MG63 (cell line): ENCODE measurements at regions not wholly inside any gene's neighbourhood (a gene's known extent, or its start where the extent isn't known, plus 50 kb on each side); places are given as distances from the start of the nearest gene placed in this dataset.
A peak's percentile ranks its signal among the peaks of the same experiment; 100 is the strongest.
"Not testable (repeated sequence)": the region's sequence is repeated elsewhere in the genome, so short reads cannot be mapped to it uniquely, and the experiment has no call there.

Experiments
- DNase-seq: peaks from one replicate; pipeline ENCODE4 v3.0.0-alpha.2; 2020
- H3K27me3 ChIP-seq: fragments of 250-450 bp; sonication (Bioruptor Pico); 2 replicates; pipeline ENCODE4 v1.5.1; 2020; ENCODE audit warnings: mild to moderate bottlenecking, moderate library complexity
- H3K36me3 ChIP-seq: fragments of 250-450 bp; sonication (Bioruptor Pico); 2 replicates; pipeline ENCODE4 v1.5.1; 2020; ENCODE audit warnings: mild to moderate bottlenecking, moderate library complexity
- H3K4me3 ChIP-seq: fragments of 250-450 bp; sonication (Bioruptor Pico); 2 replicates; pipeline ENCODE4 v1.5.1; 2020; ENCODE audit warnings: mild to moderate bottlenecking, moderate library complexity
- H3K9me3 ChIP-seq: fragments of 250-450 bp; sonication (Bioruptor Pico); 2 replicates; pipeline ENCODE4 v1.5.1; 2020; ENCODE audit warnings: mild to moderate bottlenecking, moderate library complexity

DNA sequence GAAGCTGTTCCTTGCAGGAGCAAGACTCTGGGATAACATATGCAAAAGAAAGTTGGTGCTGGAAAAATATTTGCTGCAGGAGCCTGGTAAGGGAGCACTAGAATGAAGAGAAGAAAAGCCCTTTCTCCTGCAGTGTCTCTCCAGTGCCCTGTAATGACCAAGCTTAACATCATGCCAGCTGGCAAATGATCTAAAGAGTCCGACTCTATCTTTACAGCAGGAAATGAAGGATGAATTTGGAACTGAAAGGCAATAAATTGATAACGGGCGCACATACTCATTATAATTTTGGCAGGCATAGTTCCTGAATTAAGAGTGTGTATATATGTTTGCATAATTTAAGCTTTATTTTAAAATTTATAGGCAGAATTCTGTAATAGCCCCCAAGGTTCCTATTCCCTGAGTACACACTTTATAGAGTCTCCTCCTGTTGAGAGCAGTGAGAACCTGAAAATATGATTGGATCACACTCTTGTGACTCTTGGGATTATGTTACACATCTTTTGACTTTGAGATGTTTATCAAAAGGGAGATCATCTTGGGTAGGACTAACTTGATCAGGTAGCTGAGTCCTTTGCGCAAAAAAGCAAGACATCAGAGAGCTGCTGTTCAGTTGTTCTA lies 299.0 kb upstream of the MBL2 start:
- Histone ChIP-seq H3K36me3 (no peaks in the 10 kb centered on the region), H3K27me3 (no peaks in the 10 kb centered on the region), H3K4me3 (no peak overlapping the region), H3K9me3 (no peaks in the 10 kb centered on the region)
- no peak for DNase-seq

DNA sequence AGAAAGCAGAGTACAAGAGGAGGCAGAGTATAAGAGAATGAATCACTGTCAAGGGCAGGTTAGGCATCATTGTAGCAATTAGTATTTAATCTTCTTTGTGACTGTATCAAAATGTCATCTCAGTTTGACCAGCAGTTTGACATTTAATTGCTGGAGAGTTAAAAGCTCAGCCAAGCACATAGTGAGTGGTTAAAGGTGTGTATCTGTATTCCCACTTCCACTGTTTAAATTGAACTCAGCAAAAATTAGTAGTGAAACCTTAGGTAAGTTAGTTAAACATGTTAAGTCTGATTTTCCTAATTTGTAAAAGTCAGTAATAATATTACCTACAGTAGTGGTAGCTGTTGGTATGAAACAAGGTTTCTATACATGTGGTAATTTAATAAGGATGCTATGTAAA lies 296.4 kb upstream of the MBL2 start:
- H3K4me3 ChIP-seq: no peak overlapping the region
- no peaks in the 10 kb centered on the region for H3K9me3 ChIP-seq
- H3K27me3 ChIP-seq: no peaks in the 10 kb centered on the region
- DNase-seq: no peak
- no peaks in the 10 kb centered on the region for H3K36me3 ChIP-seq

DNA sequence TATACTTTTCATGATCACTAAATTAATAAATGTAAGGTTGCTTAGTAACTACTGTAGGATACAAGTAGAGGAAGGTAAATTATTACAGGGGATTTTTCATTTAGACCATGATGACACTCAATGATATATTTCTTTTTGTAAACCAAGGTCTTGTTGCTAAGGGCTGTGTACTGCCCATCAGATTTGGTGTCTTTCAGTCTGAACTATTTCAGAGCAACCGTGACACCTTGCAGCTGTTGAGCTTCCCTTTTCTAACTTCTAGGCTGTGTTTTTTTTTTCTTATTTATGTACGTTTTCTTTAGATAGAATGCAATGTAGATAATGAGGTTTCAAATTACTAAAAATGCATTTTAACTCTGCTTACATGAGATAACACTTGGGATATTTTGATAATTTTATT lies 292.0 kb upstream of the MBL2 start:
- no peaks in the 10 kb centered on the region for H3K9me3 ChIP-seq
- no peak overlapping the region for H3K4me3 ChIP-seq
- no peaks in the 10 kb centered on the region for H3K27me3 ChIP-seq
- H3K36me3 ChIP-seq: no peaks in the 10 kb centered on the region
- no peak for DNase-seq

DNA sequence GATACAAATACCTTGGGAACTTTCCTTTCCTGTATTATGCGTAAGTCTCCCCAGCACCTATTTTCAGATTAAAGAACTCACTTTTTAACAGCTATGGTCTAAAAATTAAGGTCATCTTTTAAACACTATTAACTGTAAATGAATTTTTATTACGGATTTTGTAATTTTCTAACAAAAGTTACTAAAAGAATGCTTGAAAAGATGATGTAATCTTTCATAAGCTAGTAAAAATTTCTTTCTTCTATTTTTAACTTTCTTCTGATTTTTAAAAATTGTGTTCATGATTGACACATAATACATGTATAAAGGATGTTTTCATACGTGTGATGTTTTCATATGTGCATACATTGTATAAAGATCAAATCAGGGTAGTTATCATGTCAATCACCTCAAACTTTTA lies 291.2 kb upstream of the MBL2 start:
- Histone ChIP-seq H3K4me3 (no peak overlapping the region), H3K27me3 (no peaks in the 10 kb centered on the region), H3K9me3 (no peaks in the 10 kb centered on the region), H3K36me3 (no peaks in the 10 kb centered on the region)
- DNase-seq: no peak

DNA sequence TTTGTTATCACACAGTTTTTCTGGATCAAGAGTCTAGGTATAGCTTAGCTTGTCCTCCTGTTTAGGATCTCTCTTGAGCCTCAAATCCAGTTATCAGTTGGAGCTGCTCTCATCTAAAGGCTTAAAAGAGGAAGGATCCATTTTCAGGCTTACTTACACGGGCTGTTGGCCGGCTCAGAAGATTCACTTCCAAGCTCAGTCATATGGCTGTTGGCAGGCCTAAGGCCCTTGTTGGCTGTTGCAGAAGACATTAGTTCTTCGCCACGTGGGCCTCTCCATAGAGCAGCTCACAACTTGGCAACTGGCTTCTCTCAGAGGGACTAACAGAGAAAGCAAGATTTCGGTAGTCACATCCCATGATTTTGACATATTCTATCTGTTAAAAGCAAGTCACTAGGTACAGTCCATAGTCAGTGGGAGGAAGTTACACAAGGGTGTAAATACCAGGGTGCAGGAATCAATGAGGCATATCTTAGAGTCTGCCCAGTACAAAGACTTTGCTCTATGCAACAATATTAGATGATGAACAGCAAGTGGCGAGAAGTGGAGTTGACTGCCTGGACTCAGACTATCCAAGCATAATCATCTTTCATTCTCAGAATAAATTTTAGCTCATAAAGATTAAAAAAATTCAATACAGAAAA lies 280.1 kb upstream of the MBL2 start:
- DNase-seq: no peak
- 0 out of 2 replicates have a peak, but pooled peaks cover 4% of the 10 kb centered on the region for H3K27me3 ChIP-seq
- no peak overlapping the region for H3K4me3 ChIP-seq
- no peaks in the 10 kb centered on the region for H3K36me3 ChIP-seq
- H3K9me3 ChIP-seq: no peaks in the 10 kb centered on the region

DNA sequence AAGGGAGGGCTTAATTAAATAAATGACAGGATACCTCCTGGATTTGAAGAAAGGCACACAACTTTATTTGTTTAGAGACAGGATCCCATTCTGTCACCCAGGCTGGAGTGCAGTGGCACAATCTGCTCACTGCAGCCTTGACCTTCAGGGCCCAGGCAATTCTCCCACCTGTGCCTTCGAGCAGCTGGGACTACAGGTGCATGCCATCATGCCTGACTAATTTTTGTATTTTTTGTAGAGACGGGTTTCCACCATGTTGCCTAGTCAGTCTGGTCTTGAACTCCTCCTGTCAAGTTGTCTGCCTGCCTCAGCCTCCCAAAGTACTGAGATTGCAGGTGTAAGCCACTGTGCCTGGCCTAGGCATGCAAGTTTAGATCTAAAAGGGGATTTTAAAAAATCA lies 272.7 kb upstream of the MBL2 start:
- H3K36me3 ChIP-seq: no peaks in the 10 kb centered on the region
- no peaks in the 10 kb centered on the region for H3K27me3 ChIP-seq
- H3K9me3 ChIP-seq: no peaks in the 10 kb centered on the region
- no peak overlapping the region for H3K4me3 ChIP-seq
- DNase-seq: no peak

DNA sequence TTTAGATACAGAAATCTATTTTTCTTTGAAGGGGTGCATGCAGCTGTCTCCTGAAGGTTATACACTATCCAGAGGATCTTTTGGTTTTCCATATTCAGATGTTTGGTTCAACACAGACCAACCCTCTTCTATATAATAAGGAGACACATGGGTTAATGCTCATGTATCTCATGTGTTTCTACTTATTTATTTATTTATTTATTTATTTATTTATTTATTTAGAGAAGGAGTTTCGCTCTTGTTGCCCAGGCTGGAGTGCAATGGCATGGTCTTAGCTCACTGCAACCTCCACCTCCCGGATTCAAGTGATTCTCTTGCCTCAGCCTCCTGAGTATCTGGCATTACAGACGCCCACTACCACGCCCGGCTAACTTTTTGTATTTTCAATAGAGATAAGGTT lies 263.2 kb upstream of the MBL2 start:
- H3K36me3 ChIP-seq, H3K27me3 ChIP-seq, DNase-seq, H3K4me3 ChIP-seq, H3K9me3 ChIP-seq: not testable (repeated sequence)

DNA sequence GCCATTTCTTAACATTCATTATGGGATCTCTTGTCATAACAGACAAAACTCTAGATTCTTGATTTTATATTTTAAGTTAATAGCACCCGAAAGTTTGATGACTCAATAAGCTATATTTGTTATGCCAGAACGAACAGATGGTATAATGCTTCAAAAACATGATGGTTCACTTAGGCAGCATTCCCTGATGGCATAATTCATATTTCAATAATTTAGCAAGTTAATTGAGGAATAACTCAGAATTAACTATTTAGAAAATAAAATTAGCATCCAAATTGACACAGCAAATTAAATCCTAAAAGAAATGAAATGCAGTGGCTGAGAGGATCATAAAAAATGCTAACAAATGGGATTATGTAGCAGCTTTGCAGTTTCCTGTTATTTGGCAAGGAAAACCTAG lies 260.8 kb upstream of the MBL2 start:
- Histone ChIP-seq H3K9me3 (no peaks in the 10 kb centered on the region), H3K4me3 (no peak overlapping the region), H3K27me3 (no peaks in the 10 kb centered on the region), H3K36me3 (no peaks in the 10 kb centered on the region)
- DNase-seq: no peak

DNA sequence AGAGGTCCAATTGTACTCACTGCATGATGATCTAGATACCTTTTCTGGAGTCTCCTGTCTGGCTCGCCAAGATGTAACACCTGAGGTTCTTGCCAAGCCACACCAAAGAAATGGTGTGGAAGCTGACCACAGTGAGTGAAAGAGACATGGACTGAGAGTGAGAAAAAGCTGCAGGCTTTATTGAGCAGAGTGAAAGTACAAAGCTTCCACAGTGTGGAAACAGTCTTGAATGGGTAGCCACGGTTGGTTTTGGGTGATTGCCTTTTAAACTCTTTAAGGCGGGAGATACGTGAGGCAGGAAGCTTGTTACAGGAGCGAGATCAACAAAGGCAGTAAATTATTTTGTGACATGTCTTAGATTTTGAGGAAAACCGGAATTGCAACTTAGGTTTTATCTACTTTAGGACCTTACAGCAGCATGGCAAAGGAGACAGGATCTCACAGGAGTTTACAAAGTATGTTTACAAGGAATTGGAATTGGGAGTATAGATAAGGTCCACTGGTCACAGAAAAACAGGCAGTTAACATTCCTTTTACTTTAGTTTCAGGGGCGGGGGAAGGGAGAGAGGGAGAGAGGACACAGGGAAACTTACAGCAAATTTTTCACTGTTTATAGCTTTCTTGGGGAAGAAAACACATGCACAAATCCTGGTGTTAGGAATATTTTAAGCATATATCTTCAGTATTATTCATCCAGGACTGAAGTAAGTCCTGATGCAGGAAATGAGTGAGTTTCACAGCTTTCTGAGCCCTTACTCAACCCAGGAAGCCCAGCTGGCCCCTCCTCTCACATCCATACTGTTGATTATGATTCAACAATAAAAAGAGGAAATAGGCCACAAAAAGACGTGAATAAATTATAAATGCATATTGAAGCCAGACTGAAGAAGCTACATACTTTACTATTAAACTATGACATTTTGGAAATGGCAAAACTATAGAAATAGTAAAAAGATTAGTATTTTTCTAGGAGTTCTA lies 257.6 kb upstream of the MBL2 start:
- not testable (repeated sequence) for H3K27me3 ChIP-seq, H3K9me3 ChIP-seq, H3K4me3 ChIP-seq, H3K36me3 ChIP-seq
- peak; percentile 52 for DNase-seq

DNA sequence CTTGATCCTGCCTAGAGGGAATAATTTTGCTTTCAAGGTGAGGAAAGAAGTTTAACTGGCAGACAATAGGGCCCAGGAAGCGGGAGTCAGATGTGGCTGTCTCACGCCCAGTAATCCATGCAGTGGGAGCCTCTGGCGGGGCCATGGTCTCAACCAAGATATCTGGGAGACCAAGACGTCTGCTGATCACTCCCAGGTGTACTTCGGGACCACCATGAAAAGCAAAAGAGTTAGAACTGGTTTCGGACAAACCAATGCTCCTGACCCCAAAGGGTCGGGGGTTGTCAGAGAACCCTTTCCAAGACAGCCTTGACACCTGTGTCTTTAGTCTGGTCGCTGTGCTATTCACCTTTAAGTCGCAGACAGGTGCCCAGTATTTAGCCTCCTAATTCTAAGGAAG lies 256.9 kb upstream of the MBL2 start:
- H3K36me3 ChIP-seq: no peaks in the 10 kb centered on the region
- DNase-seq: no peak
- no peaks in the 10 kb centered on the region for H3K9me3 ChIP-seq
- no peak overlapping the region for H3K4me3 ChIP-seq
- no peaks in the 10 kb centered on the region for H3K27me3 ChIP-seq

DNA sequence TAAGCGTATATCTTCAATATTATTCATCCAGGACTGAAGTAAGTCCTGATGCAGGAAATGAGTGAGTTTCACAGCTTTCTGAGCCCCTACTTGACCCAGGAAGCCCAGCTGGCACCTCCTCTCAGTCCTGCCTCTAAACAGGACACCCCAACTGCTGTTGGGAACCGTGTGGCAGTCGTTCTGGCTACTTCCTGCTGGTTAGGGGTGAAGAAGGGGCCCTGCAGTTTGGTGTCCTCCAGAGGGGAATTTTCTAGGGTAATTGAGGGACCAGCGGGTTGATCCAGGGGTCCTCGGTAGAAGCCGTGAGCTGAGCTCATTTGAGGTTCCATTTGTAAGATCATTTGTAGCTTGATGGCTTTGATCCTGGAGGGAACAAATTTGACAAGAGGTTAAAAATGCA lies 253.2 kb upstream of the MBL2 start:
- not testable (repeated sequence) for H3K4me3 ChIP-seq, H3K9me3 ChIP-seq, DNase-seq

DNA sequence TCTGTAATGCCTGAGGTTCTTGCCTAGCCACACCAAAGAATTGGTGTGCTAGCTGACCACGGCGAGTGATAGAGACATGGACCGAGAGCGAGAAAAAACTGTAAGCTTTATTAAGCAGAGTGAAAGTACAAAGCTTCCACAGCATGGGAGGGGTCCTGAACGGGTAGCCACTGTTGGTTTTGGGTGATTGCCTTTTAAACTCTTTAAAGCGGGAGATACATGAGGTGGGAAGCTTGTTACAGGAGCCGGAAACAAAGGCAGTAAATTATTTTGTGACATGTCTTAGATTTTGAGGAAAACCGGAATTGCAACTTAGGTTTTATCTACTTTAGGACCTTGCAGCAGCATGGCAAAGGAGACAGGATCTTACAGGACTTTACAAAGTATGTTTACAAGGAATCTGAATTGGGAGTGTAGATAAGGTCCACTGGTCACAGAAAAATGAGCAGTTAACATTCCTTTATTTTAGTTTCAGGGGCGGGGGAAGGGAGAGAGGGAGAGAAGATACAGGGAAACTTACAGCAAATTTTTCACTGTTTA lies 252.7 kb upstream of the MBL2 start:
- Histone ChIP-seq H3K36me3 (no peaks in the 10 kb centered on the region), H3K27me3 (no peaks in the 10 kb centered on the region), H3K4me3 (peak overlapping the region; percentile 18; the same call in 1 of the 2 replicates), H3K9me3 (no peaks in the 10 kb centered on the region)
- no peak for DNase-seq

More for the DNA sequence above, 253.2 kb upstream of the MBL2 start:
- not testable (repeated sequence) for H3K36me3 ChIP-seq, H3K27me3 ChIP-seq

DNA sequence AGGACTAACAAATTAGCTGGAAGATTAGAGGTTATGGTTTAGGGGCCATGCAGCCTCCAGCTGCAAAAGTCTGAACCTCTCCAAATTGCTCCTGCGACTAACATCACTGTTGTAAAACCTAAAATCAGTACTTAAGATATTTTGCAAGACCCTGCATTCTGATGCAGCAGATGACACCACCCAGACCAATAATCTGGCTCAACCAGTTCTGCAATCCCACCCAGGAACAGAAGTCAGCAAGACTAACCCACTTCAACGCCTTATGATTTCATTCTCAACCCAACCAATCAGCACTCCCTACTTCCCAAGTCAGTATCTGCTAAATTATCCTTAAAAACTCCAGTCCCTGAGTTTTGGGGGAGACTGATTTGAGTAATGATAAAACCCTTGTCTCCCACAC lies 250.8 kb upstream of the MBL2 start:
- H3K4me3 ChIP-seq: no peak overlapping the region
- H3K36me3 ChIP-seq: no peaks in the 10 kb centered on the region
- H3K27me3 ChIP-seq: no peaks in the 10 kb centered on the region
- H3K9me3 ChIP-seq: no peaks in the 10 kb centered on the region
- no peak for DNase-seq

DNA sequence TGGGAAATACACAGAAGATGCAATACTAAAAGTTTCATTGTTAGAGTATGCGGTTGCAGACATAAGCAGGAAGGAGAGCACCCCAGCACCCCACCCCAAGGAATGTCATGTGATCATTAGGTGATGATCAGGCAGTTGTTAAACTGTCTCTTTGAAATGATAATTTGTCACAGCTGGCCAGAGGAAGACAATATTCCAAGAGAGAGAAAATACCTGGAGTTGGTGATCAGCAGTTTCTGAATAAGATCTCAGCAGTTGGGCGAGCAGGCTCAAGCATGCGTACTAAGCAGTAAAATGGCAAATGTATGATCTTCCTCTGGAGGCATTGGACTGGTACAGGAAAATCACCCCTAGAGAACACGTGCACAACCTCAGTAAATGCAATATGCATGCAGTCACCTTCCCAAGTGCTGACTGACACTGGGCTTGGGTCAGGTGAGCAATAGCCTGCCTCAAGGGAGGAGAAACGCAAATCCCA lies 250.1 kb upstream of the MBL2 start:
- DNase-seq: no peak
- Histone ChIP-seq H3K36me3 (no peaks in the 10 kb centered on the region), H3K27me3 (no peaks in the 10 kb centered on the region), H3K4me3 (no peak overlapping the region), H3K9me3 (no peaks in the 10 kb centered on the region)

DNA sequence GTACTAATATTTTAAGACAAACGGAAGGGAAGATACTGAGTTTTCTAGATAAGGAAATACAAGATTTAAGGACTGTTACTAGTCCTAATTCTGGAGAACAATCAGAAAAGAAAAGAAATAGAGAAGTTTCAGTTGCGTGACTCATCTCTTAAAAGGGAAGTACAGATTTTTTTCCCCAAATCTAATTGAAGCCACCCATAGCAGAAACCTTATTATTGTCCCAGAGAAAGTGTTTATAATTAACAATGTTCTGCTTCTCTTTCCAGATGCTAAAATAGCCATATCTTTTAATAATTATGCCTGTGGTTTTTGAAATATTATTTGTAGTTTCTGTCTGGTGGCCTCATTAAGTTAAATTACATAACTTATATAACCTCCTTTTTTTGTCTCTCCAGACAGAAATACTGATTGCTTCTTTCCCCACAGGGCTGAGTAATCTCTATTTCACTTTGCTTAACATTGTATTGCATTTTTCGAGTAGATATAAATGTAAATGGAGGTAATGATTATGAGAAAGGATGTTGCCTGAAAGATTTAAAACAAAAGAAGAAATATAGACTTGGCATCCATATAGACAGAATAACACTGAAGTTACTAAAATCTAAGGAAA lies 240.7 kb upstream of the MBL2 start:
- H3K36me3 ChIP-seq: no peaks in the 10 kb centered on the region
- DNase-seq: no peak
- no peaks in the 10 kb centered on the region for H3K27me3 ChIP-seq
- no peaks in the 10 kb centered on the region for H3K9me3 ChIP-seq
- no peak overlapping the region for H3K4me3 ChIP-seq

DNA sequence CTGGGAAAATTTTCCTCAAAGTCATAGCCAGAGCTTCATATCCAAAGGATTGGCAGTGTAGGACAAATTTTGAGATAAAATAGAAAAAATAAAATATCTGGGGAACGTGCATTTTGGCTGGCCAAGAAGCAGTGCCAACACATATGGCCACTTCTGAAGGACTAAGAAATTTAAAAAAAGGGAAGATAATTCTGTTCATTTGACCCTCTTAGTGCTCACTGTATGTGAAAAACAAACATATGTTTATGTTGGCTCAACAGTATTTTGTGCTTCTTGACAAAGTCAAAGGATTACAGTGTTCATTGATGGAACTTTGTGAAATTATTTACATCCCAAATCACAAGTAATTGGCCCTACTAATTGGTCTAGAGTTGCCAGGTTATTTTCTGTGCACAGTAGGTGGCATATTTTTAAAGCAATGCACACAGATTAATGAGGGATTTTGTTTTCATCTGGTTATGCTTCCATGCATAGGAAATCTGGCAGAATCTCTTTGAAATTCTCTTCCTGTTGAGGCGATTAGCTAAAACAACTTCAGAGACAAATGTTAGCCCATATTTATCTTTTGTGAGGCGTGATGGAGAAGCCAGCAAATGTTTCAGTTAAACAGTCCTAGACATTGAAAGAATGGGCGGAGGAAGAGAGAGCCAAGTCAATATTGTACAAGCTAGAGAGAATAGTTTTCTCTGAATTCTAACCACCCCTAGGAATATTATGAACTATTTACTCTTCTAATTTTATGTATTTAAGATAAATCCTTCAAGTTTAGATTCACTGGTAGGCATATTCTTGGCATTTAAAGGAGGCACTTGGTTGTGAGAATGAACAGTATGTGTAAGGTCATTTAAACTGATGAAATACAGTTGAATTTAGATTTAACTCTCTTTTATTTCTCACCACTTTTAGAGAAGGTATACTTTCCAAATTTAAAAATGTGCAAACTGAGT lies 237.7 kb upstream of the MBL2 start:
- Histone ChIP-seq H3K4me3 (no peak overlapping the region), H3K27me3 (no peaks in the 10 kb centered on the region), H3K36me3 (no peaks in the 10 kb centered on the region), H3K9me3 (no peaks in the 10 kb centered on the region)
- DNase-seq: no peak
